ENCODE measurements at regions not wholly inside any gene's neighbourhood (a gene's known extent, or its start where the extent isn't known, plus 50 kb on each side); places are given as distances from the start of the nearest gene placed in this dataset.

- in situ Hi-C loops (cut with HindIII; ENCODE audit: low sequenced_read_pairs): no loop called here
Observed at GRCh38 chr13:67643516-67644055, 413.4 kb upstream of the PCDH9 start.

GRCh38 chr13:67642657-67643056, 412.5 kb upstream of the PCDH9 start:
- in situ Hi-C loops (cut with HindIII; ENCODE audit: low sequenced_read_pairs): no loop called here

GRCh38 chr13:67635754-67636153, 405.6 kb upstream of the PCDH9 start:
- in situ Hi-C loops (cut with HindIII; ENCODE audit: low sequenced_read_pairs): no loop called here

- in situ Hi-C loops (cut with HindIII; ENCODE audit: low sequenced_read_pairs): no loop called here
Observed at GRCh38 chr13:67632590-67632989, 402.5 kb upstream of the PCDH9 start.

- in situ Hi-C loops (cut with HindIII; ENCODE audit: low sequenced_read_pairs): no loop called here
Observed at GRCh38 chr13:67630640-67631039, 400.5 kb upstream of the PCDH9 start.

- in situ Hi-C loops (cut with HindIII; ENCODE audit: low sequenced_read_pairs): no loop called here
Observed at GRCh38 chr13:67623630-67624029, 393.5 kb upstream of the PCDH9 start.

- in situ Hi-C loops (cut with HindIII; ENCODE audit: low sequenced_read_pairs): no loop called here
Observed at GRCh38 chr13:67620665-67621064, 390.5 kb upstream of the PCDH9 start.

GRCh38 chr13:67619995-67620380, 389.9 kb upstream of the PCDH9 start:
- in situ Hi-C loops (cut with HindIII; ENCODE audit: low sequenced_read_pairs): no loop called here

- in situ Hi-C loops (cut with HindIII; ENCODE audit: low sequenced_read_pairs): no loop called here
Observed at GRCh38 chr13:67619351-67619994, 389.3 kb upstream of the PCDH9 start.

GRCh38 chr13:67614579-67614978, 384.4 kb upstream of the PCDH9 start:
- in situ Hi-C loops (cut with HindIII; ENCODE audit: low sequenced_read_pairs): no loop called here

- in situ Hi-C loops (cut with HindIII; ENCODE audit: low sequenced_read_pairs): no loop called here
Observed at GRCh38 chr13:67614013-67614412, 383.9 kb upstream of the PCDH9 start.

- in situ Hi-C loops (cut with HindIII; ENCODE audit: low sequenced_read_pairs): no loop called here
Observed at GRCh38 chr13:67588607-67589006, 358.5 kb upstream of the PCDH9 start.

GRCh38 chr13:67577361-67577760, 347.2 kb upstream of the PCDH9 start:
- in situ Hi-C loops (cut with HindIII; ENCODE audit: low sequenced_read_pairs): no loop called here

GRCh38 chr13:67574320-67575233, 344.4 kb upstream of the PCDH9 start:
- in situ Hi-C loops (cut with HindIII; ENCODE audit: low sequenced_read_pairs): no loop called here

- in situ Hi-C loops (cut with HindIII; ENCODE audit: low sequenced_read_pairs): no loop called here
Observed at GRCh38 chr13:67568205-67568604, 338.1 kb upstream of the PCDH9 start.

GRCh38 chr13:67557642-67558241, 327.6 kb upstream of the PCDH9 start:
- in situ Hi-C loops (cut with HindIII; ENCODE audit: low sequenced_read_pairs): no loop called here

- in situ Hi-C loops (cut with HindIII; ENCODE audit: low sequenced_read_pairs): no loop called here
Observed at GRCh38 chr13:67557118-67557517, 327.0 kb upstream of the PCDH9 start.

- in situ Hi-C loops (cut with HindIII; ENCODE audit: low sequenced_read_pairs): no loop called here
Observed at GRCh38 chr13:67554746-67555452, 324.8 kb upstream of the PCDH9 start.

GRCh38 chr13:67554286-67554685, 324.1 kb upstream of the PCDH9 start:
- in situ Hi-C loops (cut with HindIII; ENCODE audit: low sequenced_read_pairs): no loop called here

GRCh38 chr13:67549331-67549730, 319.2 kb upstream of the PCDH9 start:
- in situ Hi-C loops (cut with HindIII; ENCODE audit: low sequenced_read_pairs): no loop called here

GRCh38 chr13:67538906-67539305, 308.8 kb upstream of the PCDH9 start:
- in situ Hi-C loops (cut with HindIII; ENCODE audit: low sequenced_read_pairs): no loop called here

All from endothelial cell of hepatic sinusoid (primary cell).